Mesenchymal stem cell (in vitro differentiated cells and primary cell): ENCODE measurements at regions not wholly inside any gene's neighbourhood (a gene's known extent, or its start where the extent isn't known, plus 50 kb on each side); places are given as distances from the start of the nearest gene placed in this dataset.
A peak's percentile ranks its signal among the peaks of the same experiment; 100 is the strongest.

ENCODE experiments used
- DNase-seq: peaks from one replicate; pipeline ENCODE4 v3.0.0-alpha.2; 2013
- H2AFZ ChIP-seq: one replicate; pipeline ENCODE4 v1.6.1; 2013; ENCODE audit warnings: low read depth, mild to moderate bottlenecking, control low read depth, inconsistent platforms, low read length, moderate library complexity
- H2AK5ac ChIP-seq: 2 replicates; pipeline ENCODE4 v1.6.1; 2013; ENCODE audit warnings: low read length, moderate library complexity, mild to moderate bottlenecking, inconsistent platforms; ENCODE audit not compliant: severe bottlenecking
- H2BK120ac ChIP-seq: one replicate; pipeline ENCODE4 v1.6.1; 2013; ENCODE audit warnings: low read depth, mild to moderate bottlenecking, inconsistent platforms, low read length, moderate library complexity
- H2BK12ac ChIP-seq, 2 experiments: one replicate each; pipeline ENCODE4 v1.6.1; 2013; ENCODE audit warnings: inconsistent platforms in 2 of 2, low read length in 2 of 2, mild to moderate bottlenecking in 2 of 2, moderate library complexity in 2 of 2, control low read depth in 1 of 2
- H2BK15ac ChIP-seq: one replicate; pipeline ENCODE4 v1.6.1; 2013; ENCODE audit warnings: mild to moderate bottlenecking, low read depth, inconsistent platforms; ENCODE audit not compliant: poor library complexity, severe bottlenecking
- H2BK5ac ChIP-seq: 2 replicates; pipeline ENCODE4 v1.6.1; 2013; ENCODE audit warnings: low read depth, mild to moderate bottlenecking, low read length, control low read depth, inconsistent platforms; ENCODE audit not compliant: poor library complexity, severe bottlenecking
- H3K14ac ChIP-seq, 2 experiments: one replicate each; pipeline ENCODE4 v1.6.1; 2013; ENCODE audit warnings: inconsistent platforms in 2 of 2, low read length in 2 of 2, control low read depth in 1 of 2, mild to moderate bottlenecking in 1 of 2, moderate library complexity in 1 of 2
- H3K18ac ChIP-seq, 2 experiments: one replicate each; pipeline ENCODE4 v1.6.1; 2013; ENCODE audit warnings: inconsistent platforms in 2 of 2, low read length in 2 of 2, control low read depth in 1 of 2, low read depth in 1 of 2, mild to moderate bottlenecking in 1 of 2
- H3K23ac ChIP-seq, 2 experiments: one replicate each; pipeline ENCODE4 v1.6.1; 2013; ENCODE audit warnings: inconsistent platforms in 2 of 2, low read length in 2 of 2, mild to moderate bottlenecking in 2 of 2, moderate library complexity in 2 of 2, control low read depth in 1 of 2
- H3K27ac ChIP-seq: 2 replicates; pipeline ENCODE4 v1.5.1; 2013; ENCODE audit warnings: mild to moderate bottlenecking, moderate library complexity, low read length, control low read depth, inconsistent platforms; ENCODE audit not compliant: poor library complexity, severe bottlenecking
- H3K27me3 ChIP-seq, 2 experiments: 2 replicates each; pipeline versions ENCODE4 v1.6.1 to v1.7.0; 2013; ENCODE audit warnings: low read length in 2 of 2, mild to moderate bottlenecking in 2 of 2, moderate library complexity in 2 of 2, control low read depth in 1 of 2, inconsistent platforms in 1 of 2; ENCODE audit not compliant: control insufficient read depth in 1 of 2, insufficient read depth in 1 of 2
- H3K36me3 ChIP-seq, 2 experiments: 2 replicates each; pipeline versions ENCODE4 v1.6.1 to v1.7.0; 2013; ENCODE audit warnings: low read length in 2 of 2, control low read depth in 1 of 2, inconsistent platforms in 1 of 2, low read depth in 1 of 2, mild to moderate bottlenecking in 1 of 2; ENCODE audit not compliant: insufficient read depth in 2 of 2, control insufficient read depth in 1 of 2
- H3K4ac ChIP-seq, 2 experiments: one replicate each; pipeline ENCODE4 v1.6.1; 2013; ENCODE audit warnings: inconsistent platforms in 2 of 2, low read length in 2 of 2, mild to moderate bottlenecking in 2 of 2, moderate library complexity in 2 of 2, control low read depth in 1 of 2, low read depth in 1 of 2
- H3K4me1 ChIP-seq: 2 replicates; pipeline ENCODE4 v1.6.1; 2013; ENCODE audit warnings: low read depth, low read length, control low read depth; ENCODE audit not compliant: control insufficient read depth, insufficient read depth
- H3K4me2 ChIP-seq: 2 replicates; pipeline ENCODE4 v1.6.1; 2013; ENCODE audit warnings: low read length, mild to moderate bottlenecking, inconsistent platforms; ENCODE audit not compliant: poor library complexity, severe bottlenecking
- H3K4me3 ChIP-seq, 2 experiments: 2 replicates each; pipeline versions ENCODE4 v1.5.1 to v1.7.0; 2013; ENCODE audit warnings: low read length in 2 of 2, mild to moderate bottlenecking in 2 of 2, control low read depth in 1 of 2, low read depth in 1 of 2; ENCODE audit not compliant: insufficient read depth in 1 of 2
- H3K79me1 ChIP-seq: replicated peaks from 2 replicates; pipeline ENCODE4 v1.6.1; 2013; ENCODE audit warnings: mild to moderate bottlenecking, control low read depth, low read length, inconsistent platforms; ENCODE audit not compliant: poor library complexity, severe bottlenecking
- H3K9ac ChIP-seq: 2 replicates; pipeline ENCODE4 v1.7.0; 2013; ENCODE audit warnings: mild to moderate bottlenecking, low read length, moderate library complexity
- H3K9me3 ChIP-seq: 2 replicates; pipeline ENCODE4 v1.7.0; 2013; ENCODE audit warnings: mild to moderate bottlenecking, low read length; ENCODE audit not compliant: control insufficient read depth
- H4K8ac ChIP-seq: one replicate; pipeline ENCODE4 v1.6.1; 2013; ENCODE audit warnings: inconsistent platforms, mild to moderate bottlenecking, low read length, moderate library complexity
- H4K91ac ChIP-seq: one replicate; pipeline ENCODE4 v1.6.1; 2013; ENCODE audit warnings: mild to moderate bottlenecking, low read length, inconsistent platforms
- WGBS: methylation state at CpG from one replicate; pipeline ENCODE4 v1.1.7; 2013; ENCODE audit warnings: mixed read lengths; 5-methylcytosine and 5-hydroxymethylcytosine counted together

DNA sequence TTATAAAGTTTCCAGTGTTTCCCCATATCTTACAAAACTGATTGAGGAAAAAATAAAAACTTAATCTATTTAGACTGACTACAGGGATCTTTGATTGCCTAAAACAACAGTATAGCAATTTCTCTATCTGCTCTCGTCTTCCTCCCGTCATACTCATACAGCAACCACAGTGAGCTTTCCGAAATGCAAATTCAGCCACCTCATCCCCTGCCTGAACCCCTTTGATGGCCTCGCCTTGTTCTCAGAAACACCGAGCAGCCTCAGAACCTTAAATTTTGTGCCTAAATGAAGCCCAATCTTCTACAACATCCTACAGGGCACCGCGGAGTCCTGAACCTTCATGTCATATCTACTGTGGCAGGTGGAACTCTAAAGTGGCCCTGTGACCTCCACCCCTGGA is 223.7 kb upstream of the TMEM132C start:
- H3K27ac ChIP-seq, result no peak overlapping the region
- 83% methylated on average over 5 of the region's 7 CpGs for WGBS

DNA sequence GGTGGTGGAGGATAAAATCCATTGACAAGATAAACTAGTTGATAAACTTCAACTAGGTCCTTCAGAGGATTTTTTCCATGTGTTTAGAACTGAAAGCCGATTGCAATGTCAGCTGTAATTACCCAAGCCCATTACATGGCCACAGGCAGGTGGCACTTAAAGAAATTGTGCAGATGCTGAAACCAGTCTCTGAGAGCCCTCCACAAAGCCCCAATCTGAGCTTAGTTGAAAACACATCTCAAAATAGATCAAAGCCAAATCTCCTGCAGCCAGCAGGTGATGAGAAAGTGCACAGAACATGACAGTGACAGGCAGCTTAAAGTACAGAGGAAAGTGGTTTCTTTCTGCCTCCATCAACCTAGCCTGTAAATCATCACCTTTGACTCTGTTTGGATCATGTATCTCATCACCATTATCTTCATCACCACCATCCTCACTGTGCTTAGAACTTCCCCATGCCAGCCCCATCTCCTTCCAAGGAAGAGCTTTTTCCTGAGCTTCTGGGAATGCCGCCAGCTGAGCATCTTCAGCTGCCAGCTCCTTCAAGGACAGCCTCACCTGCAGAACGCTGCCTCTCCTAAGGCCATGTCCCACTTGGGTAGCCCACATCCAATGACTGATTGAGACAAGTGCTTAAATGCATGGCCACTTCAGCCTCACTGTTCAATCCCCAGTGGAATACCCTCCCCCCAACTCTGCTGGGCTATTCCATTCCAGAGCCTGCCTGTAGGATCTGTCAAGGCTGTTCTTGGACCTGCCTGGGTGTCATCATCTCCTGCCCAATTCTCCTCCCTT is 219.5 kb upstream of the TMEM132C start:
- H4K8ac ChIP-seq, result no peak overlapping the region
- no peak overlapping the region for H3K23ac ChIP-seq
- H2BK12ac ChIP-seq, result no peak overlapping the region
- no peak overlapping the region for H3K4ac ChIP-seq
- H3K36me3 ChIP-seq, result no peaks in the 10 kb centered on the region
- no peak overlapping the region for H2AK5ac ChIP-seq
- H3K18ac ChIP-seq, result no peak overlapping the region
- WGBS, result 69% methylated on average over 3 of the region's 3 CpGs
- no peak overlapping the region for H3K4me2 ChIP-seq
- H3K79me1 ChIP-seq, result no peaks in the 10 kb centered on the region
- H3K14ac ChIP-seq, result no peak overlapping the region
- H3K4me1 ChIP-seq, result no peaks in the 10 kb centered on the region
- H3K4me3 ChIP-seq, result no peak overlapping the region
- no peak overlapping the region for H4K91ac ChIP-seq
- H2BK120ac ChIP-seq, result no peak overlapping the region
- no peak for DNase-seq
- H3K27me3 ChIP-seq, result no peaks in the 10 kb centered on the region
- H2BK15ac ChIP-seq, result no peak overlapping the region
- no peaks in the 10 kb centered on the region for H3K9me3 ChIP-seq
- H3K27ac ChIP-seq, result no peak overlapping the region
- no peak overlapping the region for H3K9ac ChIP-seq
- no peak overlapping the region for H2AFZ ChIP-seq
- no peak overlapping the region for H2BK5ac ChIP-seq

More for the DNA sequence above, 223.7 kb upstream of the TMEM132C start:
- Histone ChIP-seq H3K18ac (no peak overlapping the region), H2BK5ac (no peak overlapping the region), H2AK5ac (no peak overlapping the region), H3K4me2 (no peak overlapping the region), H4K8ac (no peak overlapping the region), H2BK15ac (no peak overlapping the region), H3K36me3 (no peaks in the 10 kb centered on the region), H2BK120ac (no peak overlapping the region), H3K4me1 (no peaks in the 10 kb centered on the region), H3K9ac (no peak overlapping the region), H4K91ac (no peak overlapping the region), H3K27me3 (no peaks in the 10 kb centered on the region), H2BK12ac (no peak overlapping the region), H3K9me3 (no peaks in the 10 kb centered on the region), H3K4ac (no peak overlapping the region), H3K79me1 (no peaks in the 10 kb centered on the region), H3K14ac (no peak overlapping the region), H3K23ac (no peak overlapping the region), H3K4me3 (no peak overlapping the region), H2AFZ (no peak overlapping the region)
- no peak for DNase-seq

DNA sequence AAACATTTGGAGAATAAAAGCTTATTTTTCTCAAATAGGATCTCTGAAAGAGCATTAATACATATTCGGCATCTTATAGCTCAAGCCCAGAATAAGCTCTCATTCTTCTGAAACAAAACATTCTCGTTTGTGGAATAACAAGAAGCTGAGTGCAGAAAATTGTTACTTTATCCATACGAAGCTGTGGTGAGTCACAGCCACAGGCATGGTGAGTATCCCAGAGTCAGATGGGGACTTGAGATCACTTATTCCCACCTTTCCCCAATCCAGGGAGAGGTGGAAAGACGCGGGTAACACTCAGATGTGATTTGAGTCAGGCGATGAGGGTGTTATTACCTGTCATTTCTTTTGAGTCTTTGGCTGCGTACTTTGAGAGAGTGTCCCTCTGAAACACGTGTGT is 214.6 kb upstream of the TMEM132C start:
- Histone ChIP-seq H3K14ac (no peak overlapping the region), H3K9me3 (no peaks in the 10 kb centered on the region), H2BK12ac (no peak overlapping the region), H3K9ac (no peak overlapping the region), H3K79me1 (no peaks in the 10 kb centered on the region), H2BK120ac (no peak overlapping the region), H3K4me1 (no peaks in the 10 kb centered on the region), H4K8ac (no peak overlapping the region), H2BK5ac (no peak overlapping the region), H3K23ac (no peak overlapping the region), H3K18ac (no peak overlapping the region), H3K27me3 (peaks cover 0 to 5% of the 10 kb centered on the region in 2 experiments), H3K27ac (no peak overlapping the region), H3K4me2 (no peak overlapping the region), H2BK15ac (no peak overlapping the region), H3K4ac (no peak overlapping the region), H3K4me3 (no peak overlapping the region), H3K36me3 (no peaks in the 10 kb centered on the region), H4K91ac (no peak overlapping the region), H2AK5ac (no peak overlapping the region), H2AFZ (no peak overlapping the region)
- 75% methylated on average over 7 of the region's 8 CpGs for WGBS
- no peak for DNase-seq

DNA sequence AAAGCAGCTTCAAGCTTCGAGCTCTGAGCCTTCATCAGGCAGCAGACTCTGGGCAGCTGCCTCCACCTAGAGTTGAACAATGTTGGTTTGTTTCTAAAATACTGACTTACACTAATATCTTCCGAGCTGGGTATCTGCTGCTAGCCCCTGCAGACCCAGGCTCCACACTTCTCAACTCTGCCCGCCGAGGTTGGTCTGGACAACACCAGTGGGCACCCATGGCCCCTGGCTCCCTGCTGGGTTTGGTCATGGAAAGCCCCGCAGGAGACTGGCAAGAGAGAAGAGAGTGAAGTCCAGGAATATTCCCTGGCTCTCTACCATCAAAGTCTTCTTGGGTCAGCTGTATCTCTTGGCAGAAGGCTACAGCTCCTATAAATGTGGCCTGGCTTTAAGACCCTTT is 214.2 kb upstream of the TMEM132C start:
- Histone ChIP-seq H2BK120ac (no peak overlapping the region), H3K79me1 (no peaks in the 10 kb centered on the region), H3K9ac (no peak overlapping the region), H2BK12ac (no peak overlapping the region), H2BK5ac (no peak overlapping the region), H2BK15ac (peak overlapping the region; percentile 12), H4K8ac (no peak overlapping the region), H3K4me3 (no peak overlapping the region), H3K4ac (no peak overlapping the region), H3K4me2 (no peak overlapping the region), H3K9me3 (no peaks in the 10 kb centered on the region), H3K23ac (no peak overlapping the region), H3K27ac (no peak overlapping the region), H2AFZ (no peak overlapping the region), H3K36me3 (no peaks in the 10 kb centered on the region), H2AK5ac (no peak overlapping the region), H3K14ac (no peak overlapping the region), H3K18ac (no peak overlapping the region), H3K27me3 (peaks cover 0 to 5% of the 10 kb centered on the region in 2 experiments), H3K4me1 (no peaks in the 10 kb centered on the region), H4K91ac (no peak overlapping the region)
- 91% methylated on average over 5 of the region's 5 CpGs for WGBS
- no peak for DNase-seq
